CD4-positive, alpha-beta memory T cell (primary cell): ENCODE measurements at regions not wholly inside any gene's neighbourhood (a gene's known extent, or its start where the extent isn't known, plus 50 kb on each side); places are given as distances from the start of the nearest gene placed in this dataset.

Experiments used
- CTCF ChIA-PET: fragments of 350-600 bp; sonication (Branson Sonifier 250); formaldehyde crosslinking; loops from one replicate; lab custom pipeline; 2021; ENCODE audit warnings: inconsistent platforms; ENCODE audit not compliant: partially characterized antibody; lab: Charles Lee
- POLR2A ChIA-PET: fragments of 350-600 bp; sonication (Branson Sonifier 250); formaldehyde crosslinking; loops from one replicate; lab custom pipeline; 2021; ENCODE audit not compliant: partially characterized antibody; lab: Charles Lee
- DNase-seq, 5 donors: peaks; one replicate each; pipeline versions ENCODE4 v3.0.0 to v3.0.0-alpha.2; 2020 to 2022; ENCODE audit warnings: mixed read lengths in 1 of 5
- H3K27ac ChIP-seq: one replicate; pipeline ENCODE4 v1.7.0; 2013; ENCODE audit warnings: low read depth, low read length
- H3K27me3 ChIP-seq: 2 replicates; pipeline ENCODE4 v1.7.0; 2013; ENCODE audit warnings: mild to moderate bottlenecking, low read length, moderate library complexity; ENCODE audit not compliant: insufficient read depth
- H3K36me3 ChIP-seq: 2 replicates; pipeline ENCODE4 v1.7.0; 2013; ENCODE audit warnings: mild to moderate bottlenecking, low read length, moderate library complexity; ENCODE audit not compliant: insufficient read depth
- H3K4me1 ChIP-seq: 2 replicates; pipeline ENCODE4 v1.7.0; 2013; ENCODE audit warnings: mild to moderate bottlenecking, low read length, moderate library complexity; ENCODE audit not compliant: insufficient read depth
- H3K4me3 ChIP-seq, 2 donors: one replicate each; pipeline ENCODE4 v1.7.0; 2013; ENCODE audit warnings: low read length in 2 of 2, mild to moderate bottlenecking in 1 of 2
- H3K9me3 ChIP-seq, 2 donors: one replicate each; pipeline ENCODE4 v1.7.0; 2013; ENCODE audit warnings: low read length in 2 of 2, control low read depth in 1 of 2; ENCODE audit not compliant: control insufficient read depth in 1 of 2
- H3K27ac Mint-ChIP-seq, 7 donors: one replicate each; pipeline ENCODE4 v1.8.0; 2020 to 2021; ENCODE audit warnings: mixed read lengths in 7 of 7, mild to moderate bottlenecking in 6 of 7, inconsistent platforms in 3 of 7, moderate library complexity in 3 of 7
- H3K27me3 Mint-ChIP-seq, 2 donors: one replicate each; pipeline ENCODE4 v1.8.0; 2020 to 2021; ENCODE audit warnings: mixed read lengths in 2 of 2
- H3K36me3 Mint-ChIP-seq, 2 donors: one replicate each; pipeline ENCODE4 v1.8.0; 2020 to 2021; ENCODE audit warnings: mixed read lengths in 2 of 2, inconsistent platforms in 1 of 2, mild to moderate bottlenecking in 1 of 2
- H3K4me1 Mint-ChIP-seq, 4 donors: one replicate each; pipeline ENCODE4 v1.8.0; 2020 to 2021; ENCODE audit warnings: mixed read lengths in 4 of 4, mild to moderate bottlenecking in 1 of 4
- H3K4me3 Mint-ChIP-seq, 8 donors: one replicate each; pipeline ENCODE4 v1.8.0; 2020 to 2021; ENCODE audit warnings: mixed read lengths in 8 of 8, mild to moderate bottlenecking in 7 of 8, moderate library complexity in 6 of 8, inconsistent platforms in 3 of 8
- H3K9me3 Mint-ChIP-seq, 8 donors: one replicate each; pipeline ENCODE4 v1.8.0; 2020 to 2021; ENCODE audit warnings: mixed read lengths in 8 of 8, mild to moderate bottlenecking in 5 of 8, inconsistent platforms in 3 of 8, moderate library complexity in 1 of 8
- intact Hi-C: fragments of 100-400 bp; cut with micrococcal nuclease; formaldehyde crosslinking; loops from one replicate; pipeline ENCODE4 v1.15.1; 2023

GRCh38 chr22:48849219-48849912 is 978.3 kb downstream of the BRD1 start:
- no peak overlapping the region for H3K27ac Mint-ChIP-seq
- no peak for DNase-seq
- H3K4me3 ChIP-seq: no peak overlapping the region
- no peaks in the 10 kb centered on the region for H3K4me1 ChIP-seq
- H3K27ac ChIP-seq: no peak overlapping the region
- ChIA-PET CTCF (no interaction called here), POLR2A (no interaction called here)
- no peaks in the 10 kb centered on the region for H3K9me3 ChIP-seq
- H3K27me3 ChIP-seq: no peaks in the 10 kb centered on the region
- peaks cover 3 to 7% of the 10 kb centered on the region in 2 donors for H3K27me3 Mint-ChIP-seq
- intact Hi-C loops: no loop called here
- no peak overlapping the region for H3K4me3 Mint-ChIP-seq
- no peaks in the 10 kb centered on the region for H3K36me3 ChIP-seq
- H3K36me3 Mint-ChIP-seq: no peaks in the 10 kb centered on the region
- peaks cover 0 to 1% (median 0%) of the 10 kb centered on the region in 4 donors for H3K4me1 Mint-ChIP-seq
- peaks cover 0 to 2% (median 0%) of the 10 kb centered on the region in 8 donors for H3K9me3 Mint-ChIP-seq

GRCh38 chr22:48846200-48846599 is 981.5 kb downstream of the BRD1 start:
- peaks cover 0 to 1% (median 0%) of the 10 kb centered on the region in 4 donors for H3K4me1 Mint-ChIP-seq
- no peaks in the 10 kb centered on the region for H3K27me3 ChIP-seq
- no peaks in the 10 kb centered on the region for H3K36me3 ChIP-seq
- H3K4me3 ChIP-seq: no peak overlapping the region
- H3K27ac Mint-ChIP-seq: no peak overlapping the region
- no peaks in the 10 kb centered on the region for H3K9me3 ChIP-seq
- no peaks in the 10 kb centered on the region for H3K4me1 ChIP-seq
- H3K4me3 Mint-ChIP-seq: no peak overlapping the region
- CTCF ChIA-PET: interaction anchor here (0.6 kb wide), 1 partner anchor 241 kb away, joined by 3 read pairs; no protein-coding TSS in a partner anchor
- peaks cover 0 to 3% (median 0%) of the 10 kb centered on the region in 8 donors for H3K9me3 Mint-ChIP-seq
- intact Hi-C loops: no loop called here
- H3K27me3 Mint-ChIP-seq: peaks cover 5 to 7% of the 10 kb centered on the region in 2 donors
- no peaks in the 10 kb centered on the region for H3K36me3 Mint-ChIP-seq
- H3K27ac ChIP-seq: no peak overlapping the region
- POLR2A ChIA-PET: no interaction called here
- DNase-seq: no peak

- Histone ChIP-seq H3K27ac (no peak overlapping the region), H3K9me3 (no peaks in the 10 kb centered on the region), H3K4me1 (no peaks in the 10 kb centered on the region), H3K27me3 (no peaks in the 10 kb centered on the region), H3K36me3 (no peaks in the 10 kb centered on the region), H3K4me3 (no peak overlapping the region)
- Mint-ChIP-seq H3K27ac (no peak overlapping the region), H3K27me3 (peaks cover 5 to 7% of the 10 kb centered on the region in 2 donors), H3K4me3 (no peak overlapping the region), H3K4me1 (peaks cover 0 to 1% (median 0%) of the 10 kb centered on the region in 4 donors), H3K36me3 (no peaks in the 10 kb centered on the region), H3K9me3 (peaks cover 0 to 3% (median 0%) of the 10 kb centered on the region in 8 donors)
- intact Hi-C loops: no loop called here
- CTCF ChIA-PET: no interaction called here
- no peak for DNase-seq
- POLR2A ChIA-PET: no interaction called here
Observed at GRCh38 chr22:48845356-48845936, 982.2 kb downstream of the BRD1 start.

GRCh38 chr22:48844056-48844675 is 983.5 kb downstream of the BRD1 start:
- H3K36me3 ChIP-seq: no peaks in the 10 kb centered on the region
- H3K9me3 ChIP-seq: no peaks in the 10 kb centered on the region
- H3K4me1 Mint-ChIP-seq: no peaks in the 10 kb centered on the region
- intact Hi-C loops: no loop called here
- no peak overlapping the region for H3K4me3 Mint-ChIP-seq
- no peak overlapping the region for H3K27ac ChIP-seq
- no peaks in the 10 kb centered on the region for H3K36me3 Mint-ChIP-seq
- DNase-seq: peak in 1 of 5 donors; percentile 3
- ChIA-PET CTCF (no interaction called here), POLR2A (no interaction called here)
- no peak overlapping the region for H3K27ac Mint-ChIP-seq
- no peaks in the 10 kb centered on the region for H3K27me3 ChIP-seq
- no peaks in the 10 kb centered on the region for H3K4me1 ChIP-seq
- no peak overlapping the region for H3K4me3 ChIP-seq
- peaks cover 5% of the 10 kb centered on the region in 2 donors for H3K27me3 Mint-ChIP-seq
- H3K9me3 Mint-ChIP-seq: peaks cover 0 to 2% (median 0%) of the 10 kb centered on the region in 8 donors

GRCh38 chr22:48843640-48844039 is 984.0 kb downstream of the BRD1 start:
- Mint-ChIP-seq H3K4me3 (no peak overlapping the region), H3K9me3 (peaks cover 0 to 2% (median 0%) of the 10 kb centered on the region in 8 donors), H3K4me1 (no peaks in the 10 kb centered on the region), H3K27me3 (peaks cover 5% of the 10 kb centered on the region in 2 donors), H3K36me3 (no peaks in the 10 kb centered on the region), H3K27ac (no peak overlapping the region)
- Histone ChIP-seq H3K27ac (no peak overlapping the region), H3K4me1 (no peaks in the 10 kb centered on the region), H3K4me3 (no peak overlapping the region), H3K9me3 (no peaks in the 10 kb centered on the region), H3K36me3 (no peaks in the 10 kb centered on the region), H3K27me3 (no peaks in the 10 kb centered on the region)
- POLR2A ChIA-PET: no interaction called here
- intact Hi-C loops: no loop called here
- CTCF ChIA-PET: no interaction called here
- no peak for DNase-seq

GRCh38 chr22:48842976-48843375 is 984.7 kb downstream of the BRD1 start:
- Histone ChIP-seq H3K36me3 (no peaks in the 10 kb centered on the region), H3K4me1 (no peaks in the 10 kb centered on the region), H3K27ac (no peak overlapping the region), H3K4me3 (no peak overlapping the region), H3K27me3 (no peaks in the 10 kb centered on the region), H3K9me3 (no peaks in the 10 kb centered on the region)
- Mint-ChIP-seq H3K9me3 (peaks cover 0 to 2% (median 0%) of the 10 kb centered on the region in 8 donors), H3K4me3 (no peak overlapping the region), H3K27me3 (peaks cover 2 to 5% of the 10 kb centered on the region in 2 donors), H3K4me1 (no peaks in the 10 kb centered on the region), H3K27ac (no peak overlapping the region), H3K36me3 (no peaks in the 10 kb centered on the region)
- no peak for DNase-seq
- POLR2A ChIA-PET: no interaction called here
- CTCF ChIA-PET: no interaction called here
- intact Hi-C loops: no loop called here

GRCh38 chr22:48842583-48842945 is 985.1 kb downstream of the BRD1 start:
- Histone ChIP-seq H3K27ac (no peak overlapping the region), H3K4me1 (no peaks in the 10 kb centered on the region), H3K36me3 (no peaks in the 10 kb centered on the region), H3K4me3 (no peak overlapping the region), H3K27me3 (no peaks in the 10 kb centered on the region), H3K9me3 (no peaks in the 10 kb centered on the region)
- Mint-ChIP-seq H3K9me3 (peaks cover 0 to 2% (median 2%) of the 10 kb centered on the region in 8 donors), H3K27ac (no peak overlapping the region), H3K36me3 (no peaks in the 10 kb centered on the region), H3K4me3 (no peak overlapping the region), H3K4me1 (no peaks in the 10 kb centered on the region), H3K27me3 (peaks cover 2 to 5% of the 10 kb centered on the region in 2 donors)
- intact Hi-C loops: no loop called here
- DNase-seq: no peak
- CTCF ChIA-PET: no interaction called here
- POLR2A ChIA-PET: no interaction called here
